ENCODE measurements at regions not wholly inside any gene's neighbourhood (a gene's known extent, or its start where the extent isn't known, plus 50 kb on each side); places are given as distances from the start of the nearest gene placed in this dataset.

- no peak for DNase-seq (ENCODE audit: low spot score)
- no peak for TF ChIP-seq CTCF (IDR thresholded peaks at IDR 0.05)
- Histone ChIP-seq H3K4me3 (no peak overlapping the region), H3K27ac (no peak overlapping the region)
Measured at GRCh38 chr12:125651625-125652024, 586.4 kb downstream of the AACS start.

- TF ChIP-seq CTCF (IDR thresholded peaks at IDR 0.05) = no peak
- no peak overlapping the region for H3K4me3 ChIP-seq
- H3K27ac ChIP-seq = no peak overlapping the region
- no peak for DNase-seq (ENCODE audit: low spot score)
Measured at GRCh38 chr12:125652681-125653080, 587.4 kb downstream of the AACS start.

- no peak for TF ChIP-seq CTCF (IDR thresholded peaks at IDR 0.05)
- H3K4me3 ChIP-seq = no peak overlapping the region
Measured at GRCh38 chr12:125657681-125658080, 592.4 kb downstream of the AACS start.

GRCh38 chr12:125674554-125675338 lies 609.5 kb downstream of the AACS start:
- no peak for DNase-seq (ENCODE audit: low spot score)
- H3K27ac ChIP-seq = no peak overlapping the region
- H3K4me3 ChIP-seq = no peak overlapping the region
- TF ChIP-seq CTCF (IDR thresholded peaks at IDR 0.05) = no peak

More at GRCh38 chr12:125657681-125658080, 592.4 kb downstream of the AACS start:
- H3K27ac ChIP-seq = no peak overlapping the region
- DNase-seq (ENCODE audit: low spot score) = no peak

GRCh38 chr12:125676366-125676765 lies 611.1 kb downstream of the AACS start:
- Histone ChIP-seq H3K27ac (no peak overlapping the region), H3K4me3 (no peak overlapping the region)
- TF ChIP-seq CTCF (IDR thresholded peaks at IDR 0.05) = no peak
- no peak for DNase-seq (ENCODE audit: low spot score)

GRCh38 chr12:125677829-125678228 lies 612.6 kb downstream of the AACS start:
- H3K4me3 ChIP-seq = no peak overlapping the region
- TF ChIP-seq CTCF (IDR thresholded peaks at IDR 0.05) = no peak
- H3K27ac ChIP-seq = no peak overlapping the region
- DNase-seq (ENCODE audit: low spot score) = no peak

GRCh38 chr12:125678589-125678993 lies 613.4 kb downstream of the AACS start:
- no peak for TF ChIP-seq CTCF (IDR thresholded peaks at IDR 0.05)
- H3K27ac ChIP-seq = no peak overlapping the region
- H3K4me3 ChIP-seq = no peak overlapping the region
- no peak for DNase-seq (ENCODE audit: low spot score)

All from coronary artery (tissue), 2 donors.